GM12865 (cell line): ENCODE measurements at regions not wholly inside any gene's neighbourhood (a gene's known extent, or its start where the extent isn't known, plus 50 kb on each side); places are given as distances from the start of the nearest gene placed in this dataset.
A peak's percentile ranks its signal among the peaks of the same experiment; 100 is the strongest.

Source experiments
- DNase-seq: peaks from one replicate; pipeline ENCODE4 v3.0.0; 2010; ENCODE audit warnings: low read depth
- H3K4me3 ChIP-seq: 2 replicates; pipeline ENCODE4 v1.5.1; 2011; ENCODE audit warnings: mild to moderate bottlenecking, low read depth, low read length, control low read depth
- TF ChIP-seq, protein P1 (sequence below): IDR thresholded peaks from 2 replicates; pipeline ENCODE4 v1.5.1; 2011; ENCODE audit warnings: low read length, control low read depth, low read depth, inconsistent platforms; ENCODE audit not compliant: insufficient read depth; ENCODE audit errors: missing control alignments

- TF ChIP-seq, protein P1, sequence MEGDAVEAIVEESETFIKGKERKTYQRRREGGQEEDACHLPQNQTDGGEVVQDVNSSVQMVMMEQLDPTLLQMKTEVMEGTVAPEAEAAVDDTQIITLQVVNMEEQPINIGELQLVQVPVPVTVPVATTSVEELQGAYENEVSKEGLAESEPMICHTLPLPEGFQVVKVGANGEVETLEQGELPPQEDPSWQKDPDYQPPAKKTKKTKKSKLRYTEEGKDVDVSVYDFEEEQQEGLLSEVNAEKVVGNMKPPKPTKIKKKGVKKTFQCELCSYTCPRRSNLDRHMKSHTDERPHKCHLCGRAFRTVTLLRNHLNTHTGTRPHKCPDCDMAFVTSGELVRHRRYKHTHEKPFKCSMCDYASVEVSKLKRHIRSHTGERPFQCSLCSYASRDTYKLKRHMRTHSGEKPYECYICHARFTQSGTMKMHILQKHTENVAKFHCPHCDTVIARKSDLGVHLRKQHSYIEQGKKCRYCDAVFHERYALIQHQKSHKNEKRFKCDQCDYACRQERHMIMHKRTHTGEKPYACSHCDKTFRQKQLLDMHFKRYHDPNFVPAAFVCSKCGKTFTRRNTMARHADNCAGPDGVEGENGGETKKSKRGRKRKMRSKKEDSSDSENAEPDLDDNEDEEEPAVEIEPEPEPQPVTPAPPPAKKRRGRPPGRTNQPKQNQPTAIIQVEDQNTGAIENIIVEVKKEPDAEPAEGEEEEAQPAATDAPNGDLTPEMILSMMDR = no peak
- no peak for DNase-seq
- H3K4me3 ChIP-seq = no peak overlapping the region
These were observed 76.2 kb upstream of the COL5A2 start for GRCh38 chr2:189255711-189256110.

DNA sequence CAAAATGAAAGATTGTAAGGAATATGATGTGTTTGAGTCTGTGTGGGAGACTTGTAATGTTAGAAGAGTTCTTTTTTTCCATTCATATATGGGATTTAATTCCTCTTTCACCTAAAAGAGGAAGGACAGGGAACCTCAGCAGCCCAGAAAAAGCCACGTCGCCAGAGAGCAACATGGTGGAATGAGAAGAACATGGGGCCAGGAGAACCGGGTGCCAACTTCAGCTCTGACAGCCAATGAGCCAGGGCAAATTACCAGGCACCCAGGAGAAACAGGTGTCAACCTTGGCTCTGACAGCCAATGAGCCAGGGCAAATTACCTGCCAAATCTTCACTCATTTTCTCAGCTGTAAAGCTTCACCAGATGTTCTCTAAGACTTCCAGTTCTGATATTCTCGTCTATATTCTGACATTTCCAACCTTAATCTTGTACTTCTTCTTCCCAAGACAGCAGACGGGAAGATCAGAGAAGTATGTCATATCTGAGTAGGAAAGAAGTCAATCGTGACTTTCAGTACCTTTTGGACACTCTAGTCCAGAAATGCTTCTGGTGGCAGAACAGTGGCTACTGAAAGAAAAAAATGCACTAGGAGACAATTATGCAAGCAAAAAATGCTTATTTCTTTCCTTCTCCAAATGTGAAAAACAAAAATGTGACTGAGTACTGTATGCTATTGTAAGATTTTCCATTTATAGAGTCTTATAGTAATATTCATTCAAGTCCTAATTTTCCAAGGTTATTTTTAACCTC is 79.2 kb upstream of the COL5A2 start:
- H3K4me3 ChIP-seq = no peak overlapping the region

GRCh38 chr2:189260361-189260814 is 80.8 kb upstream of the COL5A2 start:
- TF ChIP-seq, protein P1 = no peak
- peak; percentile 13 for DNase-seq
- H3K4me3 ChIP-seq = no peak overlapping the region

More for the DNA sequence above, 79.2 kb upstream of the COL5A2 start:
- TF ChIP-seq, protein P1 = no peak
- no peak for DNase-seq

DNA sequence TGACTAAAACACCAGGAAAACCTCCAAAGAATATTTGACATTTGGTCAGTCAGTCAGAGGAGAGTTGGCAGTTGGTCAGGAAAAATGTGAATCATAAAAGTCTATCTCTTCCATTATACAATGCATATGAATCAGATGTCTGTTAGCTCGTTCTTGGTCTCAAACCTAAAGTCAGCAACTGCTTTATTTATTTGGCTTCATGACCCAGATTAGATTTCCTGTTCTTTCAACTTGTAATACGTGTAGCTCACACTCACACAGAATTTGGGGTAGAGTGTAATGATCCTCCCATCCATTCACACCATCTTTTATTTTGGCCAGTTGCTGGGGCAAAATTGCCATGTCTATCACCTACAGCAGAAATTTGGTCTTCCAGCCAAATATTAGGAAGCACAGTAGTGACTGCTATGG is 81.9 kb upstream of the COL5A2 start:
- TF ChIP-seq, protein P1 = no peak
- H3K4me3 ChIP-seq = no peak overlapping the region
- no peak for DNase-seq

- DNase-seq = no peak
- TF ChIP-seq, protein P1 = no peak
- H3K4me3 ChIP-seq = no peak overlapping the region
These were observed 82.4 kb upstream of the COL5A2 start for GRCh38 chr2:189261916-189262315.

DNA sequence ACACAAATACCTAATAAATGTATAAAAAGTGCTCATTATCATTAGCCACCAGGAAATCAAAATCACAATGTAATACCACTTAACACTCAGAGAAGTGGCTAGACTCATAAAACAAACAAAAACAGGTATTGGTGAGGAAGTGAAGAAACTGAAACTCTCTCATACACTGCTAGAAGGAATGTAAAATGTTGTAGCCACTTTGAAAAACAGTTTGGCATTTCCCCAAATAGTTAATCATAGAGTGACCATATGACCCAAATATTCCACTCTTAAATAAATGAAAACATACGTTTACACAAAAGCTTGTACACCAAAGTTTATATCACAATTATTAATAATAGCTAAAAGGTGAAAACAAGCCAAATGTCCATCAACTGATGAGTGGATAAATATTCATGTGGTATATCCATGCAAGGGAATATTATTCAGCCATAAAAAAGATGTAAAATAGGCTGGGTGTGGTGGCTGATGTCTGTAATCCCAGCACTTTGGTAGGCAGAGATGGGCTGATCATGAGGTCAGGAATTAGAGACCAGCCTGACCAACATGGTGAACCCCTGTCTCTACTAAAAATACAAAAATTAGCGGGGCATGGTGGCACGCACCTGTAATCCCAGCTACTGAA is 86.2 kb upstream of the COL5A2 start:
- no peak overlapping the region for H3K4me3 ChIP-seq
- TF ChIP-seq, protein P1 = no peak
- DNase-seq = no peak

- no peak for DNase-seq
- TF ChIP-seq, protein P1 = no peak
- no peak overlapping the region for H3K4me3 ChIP-seq
These were observed 87.9 kb upstream of the COL5A2 start for GRCh38 chr2:189267491-189267890.
